HepG2 (cell line): ENCODE measurements at regions not wholly inside any gene's neighbourhood (a gene's known extent, or its start where the extent isn't known, plus 50 kb on each side); places are given as distances from the start of the nearest gene placed in this dataset.
A peak's percentile ranks its signal among the peaks of the same experiment; 100 is the strongest.

Source experiments
- HES4 ChIP-seq: sonication (generic); formaldehyde crosslinking; IDR thresholded peaks from 2 replicates; pipeline ENCODE4 v1.9.0; 2021; ENCODE audit warnings: mild to moderate bottlenecking, missing genetic modification reagents, borderline replicate concordance
- JDP2 ChIP-seq: sonication (generic); formaldehyde crosslinking; IDR thresholded peaks from 2 replicates; pipeline ENCODE4 v1.8.1; 2022; ENCODE audit warnings: missing genetic modification reagents, borderline replicate concordance
- KLF11 ChIP-seq: IDR thresholded peaks from 2 replicates; pipeline ENCODE4 v1.6.1; 2016; ENCODE audit warnings: missing compliant biosample characterization
- MAF1 ChIP-seq: sonication (generic); formaldehyde crosslinking; IDR thresholded peaks from 2 replicates; pipeline ENCODE4 v1.5.0; 2020; ENCODE audit warnings: missing genetic modification reagents, borderline replicate concordance
- MIER2 ChIP-seq: IDR thresholded peaks from 2 replicates; pipeline ENCODE4 v1.6.1; 2016; ENCODE audit warnings: missing biosample characterization, missing genetic modification reagents
- PHB2 ChIP-seq: fragments of 450-650 bp; IDR thresholded peaks from 2 replicates; pipeline ENCODE4 v1.6.1; 2018; ENCODE audit not compliant: partially characterized antibody
- TBX2 ChIP-seq: sonication (generic); formaldehyde crosslinking; IDR thresholded peaks from 2 replicates; pipeline ENCODE4 v1.5.0; 2020; ENCODE audit warnings: missing genetic modification reagents, mild to moderate bottlenecking, borderline replicate concordance
- TEAD2 ChIP-seq: sonication (generic); formaldehyde crosslinking; IDR thresholded peaks from 2 replicates; pipeline ENCODE4 v1.9.0; 2021; ENCODE audit warnings: missing genetic modification reagents
- ZFP36 ChIP-seq: fragments of 150-350 bp; IDR thresholded peaks from 2 replicates; pipeline ENCODE4 v1.6.1; 2018; ENCODE audit warnings: borderline replicate concordance, low read length, low read depth; ENCODE audit not compliant: partially characterized antibody
- ZNF274 ChIP-seq: sonication (generic); formaldehyde crosslinking; IDR thresholded peaks from 2 replicates; pipeline ENCODE4 v1.5.1; 2020; ENCODE audit warnings: mild to moderate bottlenecking, missing genetic modification reagents
- ZNF296 ChIP-seq: sonication (generic); formaldehyde crosslinking; conservative IDR thresholded peaks from 2 replicates; pipeline ENCODE4 v1.5.0; 2020; ENCODE audit warnings: mild to moderate bottlenecking, missing genetic modification reagents
- ZNF367 ChIP-seq: sonication (generic); formaldehyde crosslinking; IDR thresholded peaks from 2 replicates; pipeline ENCODE4 v1.4.0; 2020; ENCODE audit warnings: missing genetic modification reagents, borderline replicate concordance
- ZNF644 ChIP-seq: IDR thresholded peaks from 2 replicates; pipeline ENCODE4 v1.6.1; 2016; ENCODE audit warnings: low read depth
- ZNF891 ChIP-seq: sonication (generic); formaldehyde crosslinking; IDR thresholded peaks from 2 replicates; pipeline ENCODE4 v1.5.0; 2020; ENCODE audit warnings: mild to moderate bottlenecking, missing genetic modification reagents
- ZSCAN31 ChIP-seq: sonication (generic); formaldehyde crosslinking; IDR thresholded peaks from 2 replicates; pipeline ENCODE4 v1.5.0; 2020; ENCODE audit warnings: low read depth, mild to moderate bottlenecking, missing genetic modification reagents
- TF ChIP-seq, protein P1 (sequence below): IDR thresholded peaks from 2 replicates; pipeline ENCODE4 v1.6.1; 2016; ENCODE audit warnings: low read depth, borderline replicate concordance
- TF ChIP-seq, protein P2 (sequence below): sonication (generic); formaldehyde crosslinking; IDR thresholded peaks from 2 replicates; pipeline ENCODE4 v1.5.0; 2020; ENCODE audit warnings: mild to moderate bottlenecking, low read depth, missing genetic modification reagents, borderline replicate concordance
- TF ChIP-seq, protein P3 (sequence below): IDR thresholded peaks from 2 replicates; pipeline ENCODE4 v1.6.1; 2016
- TF ChIP-seq, protein P4 (sequence below): sonication (generic); formaldehyde crosslinking; IDR thresholded peaks from 2 replicates; pipeline ENCODE4 v1.4.0; 2020; ENCODE audit warnings: mild to moderate bottlenecking, missing genetic modification reagents
- TF ChIP-seq, protein P5 (sequence below): sonication (generic); formaldehyde crosslinking; IDR thresholded peaks from 2 replicates; pipeline ENCODE4 v1.9.0; 2021; ENCODE audit warnings: missing genetic modification reagents, mild to moderate bottlenecking, borderline replicate concordance
- TF ChIP-seq, protein P6 (sequence below): sonication (generic); formaldehyde crosslinking; IDR thresholded peaks from 2 replicates; pipeline ENCODE4 v1.4.0; 2020; ENCODE audit warnings: mild to moderate bottlenecking, missing genetic modification reagents

DNA sequence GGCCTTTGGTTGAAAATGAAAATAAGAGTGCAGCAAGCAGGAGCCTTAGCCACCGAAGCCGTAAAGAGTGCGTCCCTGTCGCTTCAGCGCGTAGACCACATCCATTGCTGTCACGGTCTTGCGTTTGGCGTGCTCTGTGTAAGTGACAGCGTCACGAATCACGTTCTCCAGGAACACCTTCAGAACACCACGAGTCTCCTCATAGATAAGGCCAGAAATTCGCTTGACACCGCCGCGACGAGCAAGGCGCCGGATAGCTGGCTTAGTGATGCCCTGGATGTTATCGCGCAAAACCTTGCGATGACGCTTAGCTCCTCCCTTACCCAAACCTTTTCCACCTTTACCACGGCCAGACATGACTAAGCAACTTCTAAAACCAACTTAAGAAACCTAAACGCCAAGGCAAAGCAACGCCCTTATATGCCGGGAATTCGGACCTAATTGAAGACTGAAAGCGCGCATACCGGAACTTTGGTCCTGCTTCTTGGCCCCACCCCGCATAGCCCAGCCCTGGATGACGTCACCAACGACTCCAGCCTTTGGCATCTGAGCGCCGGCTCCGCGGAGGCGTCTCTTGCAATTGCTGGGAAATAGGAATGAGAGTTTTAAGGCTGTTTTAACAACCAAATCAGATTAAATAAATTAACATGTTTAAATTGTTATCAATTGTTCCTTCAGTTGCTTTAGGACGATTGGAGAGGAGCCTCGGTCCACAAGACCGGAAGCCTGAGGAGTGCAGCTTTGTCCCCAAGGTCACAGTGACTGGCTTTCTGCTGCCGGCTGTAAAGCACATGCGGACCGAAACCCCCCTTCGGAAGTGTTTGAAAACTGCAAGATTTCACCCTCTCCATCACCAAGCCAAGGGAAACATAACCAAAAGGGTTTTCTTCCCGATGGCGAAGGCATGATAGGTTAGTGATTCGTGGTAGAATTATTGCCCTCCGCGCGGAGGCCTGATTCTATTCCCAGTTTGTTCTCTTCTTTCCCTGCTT lies 79.6 kb upstream of the BTN3A2 start (continued):
- TF ChIP-seq, protein P1, sequence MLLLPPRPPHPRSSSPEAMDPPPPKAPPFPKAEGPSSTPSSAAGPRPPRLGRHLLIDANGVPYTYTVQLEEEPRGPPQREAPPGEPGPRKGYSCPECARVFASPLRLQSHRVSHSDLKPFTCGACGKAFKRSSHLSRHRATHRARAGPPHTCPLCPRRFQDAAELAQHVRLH (CRISPR knock-in tag): no peak
- TF ChIP-seq PHB2 (no peak), KLF11 (CRISPR knock-in tag) (no peak), TEAD2 (no peak), HES4 (no peak), ZNF644 (CRISPR knock-in tag) (peak; percentile 62), ZNF274 (CRISPR knock-in tag) (peak; percentile 46; the same call in 1 of the 2 replicates), ZFP36 (no peak), ZNF891 (CRISPR knock-in tag) (peak; percentile 54; the same call in 1 of the 2 replicates), ZSCAN31 (peak; percentile 85), ZNF367 (CRISPR knock-in tag) (peak; percentile 88; the same call in 1 of the 2 replicates), TBX2 (CRISPR knock-in tag) (peak; percentile 82), JDP2 (CRISPR knock-in tag) (no peak), MAF1 (0 out of 2 replicates have a peak, but pooled peaks have one; percentile 74), ZNF296 (CRISPR knock-in tag) (peak; percentile 67; the same call in 1 of the 2 replicates), MIER2 (CRISPR knock-in tag) (peak; percentile 49; the same call in 1 of the 2 replicates)
- TF ChIP-seq, protein P2, sequence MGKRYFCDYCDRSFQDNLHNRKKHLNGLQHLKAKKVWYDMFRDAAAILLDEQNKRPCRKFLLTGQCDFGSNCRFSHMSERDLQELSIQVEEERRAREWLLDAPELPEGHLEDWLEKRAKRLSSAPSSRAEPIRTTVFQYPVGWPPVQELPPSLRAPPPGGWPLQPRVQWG (CRISPR knock-in tag): no peak
- TF ChIP-seq, protein P3, sequence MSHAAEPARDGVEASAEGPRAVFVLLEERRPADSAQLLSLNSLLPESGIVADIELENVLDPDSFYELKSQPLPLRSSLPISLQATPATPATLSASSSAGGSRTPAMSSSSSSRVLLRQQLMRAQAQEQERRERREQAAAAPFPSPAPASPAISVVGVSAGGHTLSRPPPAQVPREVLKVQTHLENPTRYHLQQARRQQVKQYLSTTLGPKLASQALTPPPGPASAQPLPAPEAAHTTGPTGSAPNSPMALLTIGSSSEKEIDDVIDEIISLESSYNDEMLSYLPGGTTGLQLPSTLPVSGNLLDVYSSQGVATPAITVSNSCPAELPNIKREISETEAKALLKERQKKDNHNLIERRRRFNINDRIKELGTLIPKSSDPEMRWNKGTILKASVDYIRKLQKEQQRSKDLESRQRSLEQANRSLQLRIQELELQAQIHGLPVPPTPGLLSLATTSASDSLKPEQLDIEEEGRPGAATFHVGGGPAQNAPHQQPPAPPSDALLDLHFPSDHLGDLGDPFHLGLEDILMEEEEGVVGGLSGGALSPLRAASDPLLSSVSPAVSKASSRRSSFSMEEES (CRISPR knock-in tag): peak; percentile 49
- TF ChIP-seq, protein P4, sequence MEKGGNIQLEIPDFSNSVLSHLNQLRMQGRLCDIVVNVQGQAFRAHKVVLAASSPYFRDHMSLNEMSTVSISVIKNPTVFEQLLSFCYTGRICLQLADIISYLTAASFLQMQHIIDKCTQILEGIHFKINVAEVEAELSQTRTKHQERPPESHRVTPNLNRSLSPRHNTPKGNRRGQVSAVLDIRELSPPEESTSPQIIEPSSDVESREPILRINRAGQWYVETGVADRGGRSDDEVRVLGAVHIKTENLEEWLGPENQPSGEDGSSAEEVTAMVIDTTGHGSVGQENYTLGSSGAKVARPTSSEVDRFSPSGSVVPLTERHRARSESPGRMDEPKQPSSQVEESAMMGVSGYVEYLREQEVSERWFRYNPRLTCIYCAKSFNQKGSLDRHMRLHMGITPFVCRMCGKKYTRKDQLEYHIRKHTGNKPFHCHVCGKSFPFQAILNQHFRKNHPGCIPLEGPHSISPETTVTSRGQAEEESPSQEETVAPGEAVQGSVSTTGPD (CRISPR knock-in tag): no peak
- TF ChIP-seq, protein P5, sequence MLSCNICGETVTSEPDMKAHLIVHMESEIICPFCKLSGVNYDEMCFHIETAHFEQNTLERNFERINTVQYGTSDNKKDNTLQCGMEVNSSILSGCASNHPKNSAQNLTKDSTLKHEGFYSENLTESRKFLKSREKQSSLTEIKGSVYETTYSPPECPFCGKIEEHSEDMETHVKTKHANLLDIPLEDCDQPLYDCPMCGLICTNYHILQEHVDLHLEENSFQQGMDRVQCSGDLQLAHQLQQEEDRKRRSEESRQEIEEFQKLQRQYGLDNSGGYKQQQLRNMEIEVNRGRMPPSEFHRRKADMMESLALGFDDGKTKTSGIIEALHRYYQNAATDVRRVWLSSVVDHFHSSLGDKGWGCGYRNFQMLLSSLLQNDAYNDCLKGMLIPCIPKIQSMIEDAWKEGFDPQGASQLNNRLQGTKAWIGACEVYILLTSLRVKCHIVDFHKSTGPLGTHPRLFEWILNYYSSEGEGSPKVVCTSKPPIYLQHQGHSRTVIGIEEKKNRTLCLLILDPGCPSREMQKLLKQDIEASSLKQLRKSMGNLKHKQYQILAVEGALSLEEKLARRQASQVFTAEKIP (CRISPR knock-in tag): 0 out of 2 replicates have a peak, but pooled peaks have one; percentile 58
- TF ChIP-seq, protein P6, sequence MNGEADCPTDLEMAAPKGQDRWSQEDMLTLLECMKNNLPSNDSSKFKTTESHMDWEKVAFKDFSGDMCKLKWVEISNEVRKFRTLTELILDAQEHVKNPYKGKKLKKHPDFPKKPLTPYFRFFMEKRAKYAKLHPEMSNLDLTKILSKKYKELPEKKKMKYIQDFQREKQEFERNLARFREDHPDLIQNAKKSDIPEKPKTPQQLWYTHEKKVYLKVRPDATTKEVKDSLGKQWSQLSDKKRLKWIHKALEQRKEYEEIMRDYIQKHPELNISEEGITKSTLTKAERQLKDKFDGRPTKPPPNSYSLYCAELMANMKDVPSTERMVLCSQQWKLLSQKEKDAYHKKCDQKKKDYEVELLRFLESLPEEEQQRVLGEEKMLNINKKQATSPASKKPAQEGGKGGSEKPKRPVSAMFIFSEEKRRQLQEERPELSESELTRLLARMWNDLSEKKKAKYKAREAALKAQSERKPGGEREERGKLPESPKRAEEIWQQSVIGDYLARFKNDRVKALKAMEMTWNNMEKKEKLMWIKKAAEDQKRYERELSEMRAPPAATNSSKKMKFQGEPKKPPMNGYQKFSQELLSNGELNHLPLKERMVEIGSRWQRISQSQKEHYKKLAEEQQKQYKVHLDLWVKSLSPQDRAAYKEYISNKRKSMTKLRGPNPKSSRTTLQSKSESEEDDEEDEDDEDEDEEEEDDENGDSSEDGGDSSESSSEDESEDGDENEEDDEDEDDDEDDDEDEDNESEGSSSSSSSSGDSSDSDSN (CRISPR knock-in tag): peak; percentile 71; the same call in 1 of the 2 replicates
